MM.1S (cell line): ENCODE measurements at regions not wholly inside any gene's neighbourhood (a gene's known extent, or its start where the extent isn't known, plus 50 kb on each side); places are given as distances from the start of the nearest gene placed in this dataset.

Experiments
- CTCF ChIP-seq: fragments of 300-600 bp; sonication (generic); IDR thresholded peaks from 2 replicates; pipeline ENCODE4 v1.5.1; 2016; ENCODE audit warnings: antibody characterized with exemption, low read length, mixed read lengths
- EZH2 ChIP-seq: fragments of 300-600 bp; sonication (generic); optimal IDR thresholded peaks from 2 replicates; pipeline ENCODE3; 2017; ENCODE audit warnings: low read depth, mild to moderate bottlenecking, antibody characterized with exemption, low read length, mixed read lengths

GRCh38 chr4:187204389-187204918, 480.8 kb upstream of the FAT1 start:
- TF ChIP-seq EZH2 (no peak), CTCF (no peak)
